ENCODE measurements at regions not wholly inside any gene's neighbourhood (a gene's known extent, or its start where the extent isn't known, plus 50 kb on each side); places are given as distances from the start of the nearest gene placed in this dataset.

DNA sequence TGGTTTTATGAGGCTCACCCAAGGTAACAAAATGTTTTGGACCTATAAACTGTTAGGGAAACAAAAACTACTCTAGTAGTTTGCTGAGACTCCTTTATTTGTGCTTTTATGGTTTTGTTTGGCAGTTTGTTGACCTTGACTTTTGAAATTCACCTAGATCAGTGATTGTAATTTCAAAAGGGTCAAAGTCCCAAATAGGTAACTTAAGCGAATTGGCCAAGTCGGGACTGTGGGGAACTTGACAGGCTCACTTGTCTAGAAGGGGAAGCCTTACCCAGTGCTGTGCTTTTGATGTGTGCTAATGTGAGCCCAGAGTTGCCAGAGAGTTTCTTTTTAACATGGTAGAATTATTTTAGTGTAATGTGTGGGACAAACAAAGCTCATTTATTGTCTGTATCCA lies 87.2 kb upstream of the SGCD start:
- TF ChIP-seq FOS (IDR thresholded peaks at IDR 0.05; ENCODE audit: borderline replicate concordance, insufficient read depth, low read length) (no peak), POLR2A (IDR thresholded peaks at IDR 0.05; ENCODE audit: low read depth, low read length) (no peak)

Data from endothelial cell of umbilical vein (primary cell).